GM23248 (cell line): ENCODE measurements at regions not wholly inside any gene's neighbourhood (a gene's known extent, or its start where the extent isn't known, plus 50 kb on each side); places are given as distances from the start of the nearest gene placed in this dataset.

Experiments used
- EZH2 ChIP-seq: fragments of 200-600 bp; sonication (generic); IDR thresholded peaks from 2 replicates; pipeline ENCODE4 v1.6.1; 2018; ENCODE audit warnings: antibody characterized with exemption, mild to moderate bottlenecking; ENCODE audit not compliant: insufficient read depth, poor library complexity, severe bottlenecking
- EZH2phosphoT487 ChIP-seq: fragments of 200-600 bp; sonication (generic); IDR thresholded peaks from 2 replicates; pipeline ENCODE4 v1.6.1; 2018; ENCODE audit warnings: antibody characterized with exemption, moderate library complexity, mild to moderate bottlenecking, low read depth; ENCODE audit not compliant: insufficient read depth

DNA sequence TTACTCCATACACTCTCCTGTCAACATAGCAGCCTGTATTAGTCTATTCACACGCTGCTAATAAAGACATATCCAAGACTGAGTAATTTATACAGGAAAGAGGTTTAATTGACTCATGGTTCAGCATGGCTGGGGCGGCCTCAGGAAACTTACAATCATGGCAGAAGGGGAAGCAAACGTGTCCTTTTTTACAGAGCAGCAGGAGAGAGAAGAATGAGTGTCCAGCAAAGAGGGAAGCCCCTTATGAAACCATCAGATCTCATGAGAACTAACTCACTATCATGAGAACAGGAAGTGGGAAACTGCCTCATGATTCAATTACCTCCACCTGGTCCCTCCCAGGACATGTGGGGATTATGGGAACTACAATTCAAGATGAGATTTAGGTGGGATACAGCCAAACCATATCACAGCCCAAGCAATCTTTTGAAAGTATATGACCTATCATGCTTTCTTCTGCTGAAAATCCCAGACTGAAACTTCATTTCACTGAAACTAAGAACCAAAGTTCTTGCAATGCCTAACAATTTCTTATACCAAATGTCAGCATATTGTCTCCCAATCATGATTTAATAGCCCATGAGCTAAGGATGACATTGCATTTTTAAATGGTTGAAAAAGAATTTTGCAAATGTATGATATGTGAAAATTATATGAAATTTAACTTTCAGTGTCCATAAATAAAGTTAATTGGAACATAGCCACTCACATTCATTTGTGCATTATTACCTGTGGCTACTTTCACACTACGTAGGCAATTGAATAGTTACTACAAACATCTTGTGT lies 686.8 kb upstream of the ZEB2 start:
- TF ChIP-seq EZH2, result no peak
- no peak for TF ChIP-seq EZH2phosphoT487
